Osteoblast (primary cell): ENCODE measurements at regions not wholly inside any gene's neighbourhood (a gene's known extent, or its start where the extent isn't known, plus 50 kb on each side); places are given as distances from the start of the nearest gene placed in this dataset.

Experiments used
- DNase-seq: peaks from one replicate; pipeline ENCODE4 v3.0.0; 2011; ENCODE audit warnings: low spot score, mixed read lengths; ENCODE audit not compliant: insufficient read length; ENCODE audit errors: missing footprints
- H2AFZ ChIP-seq: 2 replicates; pipeline ENCODE4 v1.6.0; 2011; ENCODE audit warnings: mild to moderate bottlenecking, low read length
- H3K27ac ChIP-seq: 2 replicates; pipeline ENCODE4 v1.5.1; 2011; ENCODE audit warnings: mild to moderate bottlenecking, low read depth, low read length, moderate library complexity
- H3K27me3 ChIP-seq: 2 replicates; pipeline ENCODE4 v1.6.0; 2012; ENCODE audit warnings: mild to moderate bottlenecking, control low read depth, inconsistent platforms, low read length, moderate library complexity; ENCODE audit not compliant: insufficient read depth
- H3K36me3 ChIP-seq: 2 replicates; pipeline ENCODE4 v1.5.1; 2011; ENCODE audit warnings: mild to moderate bottlenecking, low read length, control low read depth, moderate library complexity; ENCODE audit not compliant: insufficient read depth
- H3K4me1 ChIP-seq: 2 replicates; pipeline ENCODE4 v1.5.1; 2011; ENCODE audit warnings: mild to moderate bottlenecking, low read length, control low read depth, moderate library complexity; ENCODE audit not compliant: insufficient read depth
- H3K4me2 ChIP-seq: 2 replicates; pipeline ENCODE4 v1.6.0; 2011; ENCODE audit warnings: mild to moderate bottlenecking, low read length; ENCODE audit not compliant: insufficient read depth
- H3K4me3 ChIP-seq: fragments of 200-600 bp; sonication (generic); 3 replicates; pipeline ENCODE4 v1.5.1; 2012; ENCODE audit warnings: mild to moderate bottlenecking, low read length, inconsistent platforms; ENCODE audit not compliant: insufficient read depth
- H3K79me2 ChIP-seq: 2 replicates; pipeline ENCODE4 v1.6.0; 2012; ENCODE audit warnings: mild to moderate bottlenecking, low read length, control low read depth, inconsistent platforms; ENCODE audit not compliant: insufficient read depth
- H3K9me3 ChIP-seq: 2 replicates; pipeline ENCODE4 v1.5.1; 2011; ENCODE audit warnings: low read depth, low read length, control low read depth
- H4K20me1 ChIP-seq: 2 replicates; pipeline ENCODE4 v1.6.0; 2012; ENCODE audit warnings: mild to moderate bottlenecking, low read length, control low read depth; ENCODE audit not compliant: insufficient read depth
- CTCF ChIP-seq: IDR thresholded peaks from 2 replicates; pipeline ENCODE4 v1.5.1; 2011; ENCODE audit warnings: mild to moderate bottlenecking, low read depth, low read length, moderate library complexity; ENCODE audit errors: extremely low read depth

DNA sequence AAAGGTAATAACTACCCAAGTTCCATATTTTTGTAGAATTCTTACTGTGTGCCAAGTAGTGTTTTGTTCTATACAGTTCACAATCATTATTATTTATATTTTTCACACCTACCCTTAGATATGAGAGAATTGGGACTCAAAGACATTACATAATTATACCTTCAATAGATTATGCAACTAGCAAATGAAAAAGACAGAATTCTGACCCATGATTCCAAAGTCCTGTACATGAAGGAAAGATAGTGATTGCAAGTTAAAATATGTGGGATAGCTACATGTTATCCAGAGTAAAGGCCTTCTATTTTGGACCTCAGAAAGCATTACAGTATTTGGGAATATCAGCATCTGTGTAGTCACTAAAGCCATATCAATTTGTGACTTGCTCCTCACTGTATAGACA lies 581.0 kb downstream of the ELAVL2 start:
- Histone ChIP-seq H4K20me1 (no peaks in the 10 kb centered on the region), H3K4me2 (no peak overlapping the region), H2AFZ (no peak overlapping the region), H3K9me3 (no peaks in the 10 kb centered on the region), H3K4me3 (no peak overlapping the region), H3K27ac (no peak overlapping the region), H3K36me3 (no peaks in the 10 kb centered on the region), H3K4me1 (no peaks in the 10 kb centered on the region), H3K27me3 (no peaks in the 10 kb centered on the region), H3K79me2 (no peaks in the 10 kb centered on the region)
- TF ChIP-seq CTCF: no peak
- DNase-seq: no peak

- Histone ChIP-seq H2AFZ (no peak overlapping the region), H3K79me2 (no peaks in the 10 kb centered on the region), H3K9me3 (no peaks in the 10 kb centered on the region), H3K27me3 (no peaks in the 10 kb centered on the region), H3K4me1 (no peaks in the 10 kb centered on the region), H3K27ac (no peak overlapping the region), H3K36me3 (no peaks in the 10 kb centered on the region), H4K20me1 (no peaks in the 10 kb centered on the region), H3K4me2 (no peak overlapping the region), H3K4me3 (no peak overlapping the region)
- TF ChIP-seq CTCF: no peak
- no peak for DNase-seq
Measured at GRCh38 chr9:23254404-23255184, 571.4 kb downstream of the ELAVL2 start.

- Histone ChIP-seq H2AFZ (no peak overlapping the region), H3K4me3 (no peak overlapping the region), H3K79me2 (no peaks in the 10 kb centered on the region), H3K9me3 (no peaks in the 10 kb centered on the region), H3K4me2 (no peak overlapping the region), H4K20me1 (no peaks in the 10 kb centered on the region), H3K27ac (no peak overlapping the region), H3K36me3 (no peaks in the 10 kb centered on the region), H3K27me3 (no peaks in the 10 kb centered on the region), H3K4me1 (no peaks in the 10 kb centered on the region)
- no peak for TF ChIP-seq CTCF
- DNase-seq: no peak
Measured at GRCh38 chr9:23255346-23255745, 570.7 kb downstream of the ELAVL2 start.

- Histone ChIP-seq H3K4me1 (no peaks in the 10 kb centered on the region), H3K27ac (no peak overlapping the region), H3K4me2 (no peak overlapping the region), H4K20me1 (no peaks in the 10 kb centered on the region), H3K4me3 (no peak overlapping the region), H3K36me3 (no peaks in the 10 kb centered on the region), H2AFZ (no peak overlapping the region), H3K9me3 (no peaks in the 10 kb centered on the region), H3K79me2 (no peaks in the 10 kb centered on the region), H3K27me3 (no peaks in the 10 kb centered on the region)
- TF ChIP-seq CTCF: no peak
- DNase-seq: no peak
Measured at GRCh38 chr9:23258569-23258968, 567.5 kb downstream of the ELAVL2 start.
